H1 (cell line): ENCODE measurements at regions not wholly inside any gene's neighbourhood (a gene's known extent, or its start where the extent isn't known, plus 50 kb on each side); places are given as distances from the start of the nearest gene placed in this dataset.

Source experiments
- POLR2A ChIP-seq, 2 experiments: IDR thresholded peaks; 1 replicate in 1 of 2; 2 replicates in 1 of 2; pipeline ENCODE4 v1.6.1; 2011; ENCODE audit warnings: low read depth in 2 of 2, low read length in 2 of 2, mild to moderate bottlenecking in 2 of 2; ENCODE audit errors: control extremely low read depth in 1 of 2
- SP2 ChIP-seq: IDR thresholded peaks from 2 replicates; pipeline ENCODE4 v1.6.1; 2012; ENCODE audit warnings: mild to moderate bottlenecking, low read length, inconsistent platforms
- TF ChIP-seq, protein P1 (sequence below), 3 experiments: IDR thresholded peaks; 1 replicate in 2 of 3; 2 replicates in 1 of 3; pipeline versions ENCODE4 v1.5.1 to v1.6.1; 2011; ENCODE audit warnings: low read length in 3 of 3, mild to moderate bottlenecking in 3 of 3, inconsistent platforms in 2 of 3, low read depth in 1 of 3, moderate library complexity in 1 of 3; ENCODE audit not compliant: insufficient read depth in 1 of 3; ENCODE audit errors: control extremely low read depth in 1 of 3

DNA sequence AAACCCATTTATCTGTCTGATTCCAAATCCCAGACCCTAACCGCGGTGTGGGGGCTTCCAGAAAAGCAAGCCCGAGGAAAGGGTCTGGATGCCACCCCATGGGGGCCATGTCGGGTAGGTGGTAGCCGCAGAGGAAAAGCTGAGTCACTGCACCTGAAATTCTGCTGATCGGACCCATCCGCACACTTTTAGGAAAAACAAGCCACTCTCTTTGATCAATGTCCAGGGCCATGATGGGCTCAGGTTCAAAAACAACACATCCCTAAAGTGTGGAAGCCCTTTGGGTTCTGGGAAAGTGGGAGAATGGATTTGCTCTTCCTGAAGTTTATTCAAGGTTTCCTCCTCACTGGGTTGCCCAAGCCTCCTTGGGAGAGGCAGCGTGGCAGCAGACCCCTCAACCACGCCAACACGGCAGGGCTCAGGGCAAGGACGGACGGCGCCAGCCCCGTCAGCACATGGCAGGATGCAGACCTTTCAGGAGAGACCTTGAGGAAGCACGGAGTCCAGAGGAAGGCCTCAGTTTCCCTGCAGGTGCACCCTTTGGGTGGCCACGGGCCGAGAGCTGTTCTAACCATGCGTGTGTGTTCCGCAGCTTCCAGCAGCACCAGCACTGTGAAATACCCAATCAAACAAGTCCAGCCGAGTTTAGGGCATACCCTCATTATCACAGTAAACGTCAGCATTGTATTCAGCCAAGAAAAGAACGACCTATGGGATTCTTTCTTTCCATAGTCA, 367.0 kb downstream of the FOXL1 start:
- TF ChIP-seq SP2: no peak
- no peak for TF ChIP-seq POLR2A (IDR thresholded peaks at IDR 0.05; ENCODE audit: control extremely low read depth in 1 of 2, low read depth in 2 of 2, low read length in 2 of 2)
- TF ChIP-seq, protein P1, sequence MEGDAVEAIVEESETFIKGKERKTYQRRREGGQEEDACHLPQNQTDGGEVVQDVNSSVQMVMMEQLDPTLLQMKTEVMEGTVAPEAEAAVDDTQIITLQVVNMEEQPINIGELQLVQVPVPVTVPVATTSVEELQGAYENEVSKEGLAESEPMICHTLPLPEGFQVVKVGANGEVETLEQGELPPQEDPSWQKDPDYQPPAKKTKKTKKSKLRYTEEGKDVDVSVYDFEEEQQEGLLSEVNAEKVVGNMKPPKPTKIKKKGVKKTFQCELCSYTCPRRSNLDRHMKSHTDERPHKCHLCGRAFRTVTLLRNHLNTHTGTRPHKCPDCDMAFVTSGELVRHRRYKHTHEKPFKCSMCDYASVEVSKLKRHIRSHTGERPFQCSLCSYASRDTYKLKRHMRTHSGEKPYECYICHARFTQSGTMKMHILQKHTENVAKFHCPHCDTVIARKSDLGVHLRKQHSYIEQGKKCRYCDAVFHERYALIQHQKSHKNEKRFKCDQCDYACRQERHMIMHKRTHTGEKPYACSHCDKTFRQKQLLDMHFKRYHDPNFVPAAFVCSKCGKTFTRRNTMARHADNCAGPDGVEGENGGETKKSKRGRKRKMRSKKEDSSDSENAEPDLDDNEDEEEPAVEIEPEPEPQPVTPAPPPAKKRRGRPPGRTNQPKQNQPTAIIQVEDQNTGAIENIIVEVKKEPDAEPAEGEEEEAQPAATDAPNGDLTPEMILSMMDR (IDR thresholded peaks at IDR 0.05; ENCODE audit: control extremely low read depth in 1 of 3, insufficient read depth in 1 of 3, low read depth in 1 of 3, low read length in 3 of 3): no peak
